ENCODE measurements at regions not wholly inside any gene's neighbourhood (a gene's known extent, or its start where the extent isn't known, plus 50 kb on each side); places are given as distances from the start of the nearest gene placed in this dataset.

- TF ChIP-seq, protein P1, sequence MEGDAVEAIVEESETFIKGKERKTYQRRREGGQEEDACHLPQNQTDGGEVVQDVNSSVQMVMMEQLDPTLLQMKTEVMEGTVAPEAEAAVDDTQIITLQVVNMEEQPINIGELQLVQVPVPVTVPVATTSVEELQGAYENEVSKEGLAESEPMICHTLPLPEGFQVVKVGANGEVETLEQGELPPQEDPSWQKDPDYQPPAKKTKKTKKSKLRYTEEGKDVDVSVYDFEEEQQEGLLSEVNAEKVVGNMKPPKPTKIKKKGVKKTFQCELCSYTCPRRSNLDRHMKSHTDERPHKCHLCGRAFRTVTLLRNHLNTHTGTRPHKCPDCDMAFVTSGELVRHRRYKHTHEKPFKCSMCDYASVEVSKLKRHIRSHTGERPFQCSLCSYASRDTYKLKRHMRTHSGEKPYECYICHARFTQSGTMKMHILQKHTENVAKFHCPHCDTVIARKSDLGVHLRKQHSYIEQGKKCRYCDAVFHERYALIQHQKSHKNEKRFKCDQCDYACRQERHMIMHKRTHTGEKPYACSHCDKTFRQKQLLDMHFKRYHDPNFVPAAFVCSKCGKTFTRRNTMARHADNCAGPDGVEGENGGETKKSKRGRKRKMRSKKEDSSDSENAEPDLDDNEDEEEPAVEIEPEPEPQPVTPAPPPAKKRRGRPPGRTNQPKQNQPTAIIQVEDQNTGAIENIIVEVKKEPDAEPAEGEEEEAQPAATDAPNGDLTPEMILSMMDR (IDR thresholded peaks at IDR 0.05; ENCODE audit: low read depth, low read length), result no peak
- TF ChIP-seq, protein P2, sequence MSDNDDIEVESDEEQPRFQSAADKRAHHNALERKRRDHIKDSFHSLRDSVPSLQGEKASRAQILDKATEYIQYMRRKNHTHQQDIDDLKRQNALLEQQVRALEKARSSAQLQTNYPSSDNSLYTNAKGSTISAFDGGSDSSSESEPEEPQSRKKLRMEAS (IDR thresholded peaks at IDR 0.05; ENCODE audit: low read depth, low read length), result no peak
Observed at GRCh38 chr3:117939425-117940027, 1095.1 kb downstream of the IGSF11 start.
